ENCODE measurements at regions not wholly inside any gene's neighbourhood (a gene's known extent, or its start where the extent isn't known, plus 50 kb on each side); places are given as distances from the start of the nearest gene placed in this dataset.
A peak's percentile ranks its signal among the peaks of the same experiment; 100 is the strongest.

DNA sequence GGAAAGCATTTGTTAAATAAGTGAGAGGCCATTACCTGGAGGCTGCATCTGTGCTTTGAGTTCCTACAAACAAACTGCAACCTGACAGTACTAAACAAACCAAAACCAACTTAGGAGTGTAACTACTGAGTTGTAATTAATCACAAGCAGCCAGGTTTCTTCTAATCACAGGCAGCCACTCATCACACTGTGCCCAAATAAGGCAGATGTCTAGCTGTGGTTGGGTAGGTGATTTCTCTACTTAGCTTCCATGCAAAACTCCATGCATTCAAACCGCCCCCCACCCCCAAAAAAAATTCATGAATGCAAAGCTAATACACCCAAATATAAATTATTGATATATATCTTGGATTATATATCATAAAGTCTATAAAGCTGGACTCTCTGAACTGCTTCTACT lies 461.1 kb downstream of the ARL4A start:
- no peak for DNase-seq (ENCODE audit: low spot score)

DNA sequence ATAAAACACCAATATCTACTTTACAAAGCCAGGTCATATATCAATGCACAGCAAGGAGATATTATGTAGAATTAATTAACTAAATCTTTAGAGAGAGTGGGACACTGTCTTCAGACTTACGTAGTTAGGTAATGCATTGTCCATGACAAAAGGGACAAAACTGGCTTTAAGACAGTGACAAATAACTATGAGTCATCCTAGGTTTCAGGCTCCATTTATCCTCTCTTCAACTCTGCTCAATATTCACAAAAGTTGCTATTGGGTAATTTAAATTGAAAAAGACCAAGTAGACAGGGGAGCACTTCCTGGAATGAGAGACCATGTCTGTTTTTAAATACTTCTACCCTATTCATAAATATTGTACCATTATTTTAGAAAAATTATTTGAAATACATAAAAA lies 464.5 kb downstream of the ARL4A start:
- DNase-seq (ENCODE audit: low spot score), result peak; percentile 4

DNA sequence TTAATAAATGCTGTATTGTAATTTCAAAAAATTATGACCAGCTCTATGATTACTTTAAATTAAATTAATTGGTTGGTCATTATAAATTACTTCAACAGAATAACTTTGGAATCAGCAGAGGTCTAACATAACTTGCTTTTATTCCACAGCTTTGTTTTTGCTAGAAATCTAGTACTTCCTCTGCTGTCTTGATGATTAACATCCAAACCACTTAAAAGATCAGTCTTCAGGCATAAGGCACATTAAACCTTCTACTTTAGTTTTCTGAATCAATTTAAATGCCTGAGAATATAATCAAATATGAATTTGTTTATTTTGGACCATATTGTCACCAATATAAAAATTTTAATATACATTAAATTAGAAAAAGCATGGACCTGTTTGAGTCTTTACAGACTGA lies 465.3 kb downstream of the ARL4A start:
- DNase-seq (ENCODE audit: low spot score), result no peak

DNA sequence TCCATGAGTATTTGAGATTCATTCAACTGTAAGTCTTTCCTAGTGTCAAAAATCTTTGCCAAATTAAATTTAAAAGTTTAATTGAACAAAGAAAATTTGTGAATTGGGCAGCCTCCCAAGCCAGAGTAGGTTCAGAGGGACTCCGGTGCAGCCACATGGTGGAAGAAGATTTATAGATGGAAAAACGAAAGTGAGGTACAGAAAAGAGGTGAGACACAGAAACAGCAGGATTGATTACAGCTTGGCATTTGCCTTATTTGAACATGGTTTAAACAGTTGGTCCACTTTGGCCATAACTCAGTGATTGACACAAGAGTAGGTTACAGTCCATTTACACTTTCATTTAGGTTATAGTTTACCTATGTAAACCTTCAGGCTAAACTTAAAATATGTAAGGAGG lies 465.8 kb downstream of the ARL4A start:
- no peak for DNase-seq (ENCODE audit: low spot score)

DNA sequence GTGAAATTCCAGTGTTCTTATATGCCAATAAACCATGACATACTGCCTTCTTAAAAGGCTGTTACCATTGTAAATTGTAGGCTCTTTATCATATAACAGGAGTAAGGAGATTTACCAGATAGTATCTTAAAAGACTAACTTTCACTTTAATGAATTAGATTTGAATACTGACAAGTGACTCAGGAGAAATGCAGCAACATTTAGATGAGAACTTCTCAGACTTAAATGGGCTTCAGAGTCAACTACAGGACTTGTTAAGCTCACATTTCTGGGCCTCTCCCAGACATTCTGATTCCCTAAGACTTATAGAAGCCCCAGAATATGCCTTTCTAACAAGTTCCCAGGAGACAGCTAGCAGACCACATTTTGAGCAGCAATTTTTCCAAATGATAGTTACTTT lies 466.3 kb downstream of the ARL4A start:
- no peak for DNase-seq (ENCODE audit: low spot score)

DNA sequence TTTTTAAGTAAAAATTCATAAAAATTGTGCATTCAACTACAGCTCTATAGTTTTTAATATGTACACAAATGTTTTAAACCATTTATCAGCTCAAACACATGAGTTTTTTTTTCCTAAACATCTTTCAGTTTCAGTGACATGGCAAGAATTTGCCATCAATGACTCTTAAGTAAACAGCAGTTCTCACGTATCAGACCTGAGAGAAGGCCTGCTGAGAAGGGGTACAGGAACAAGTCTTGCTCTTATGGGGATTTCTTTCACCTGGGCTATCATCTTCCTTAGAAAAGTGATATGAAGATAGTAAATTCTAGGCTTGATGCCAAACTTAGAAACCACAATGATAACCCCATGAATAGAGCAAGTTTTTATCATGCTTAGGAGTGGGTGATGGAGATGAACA lies 467.8 kb downstream of the ARL4A start:
- DNase-seq (ENCODE audit: low spot score), result no peak

DNA sequence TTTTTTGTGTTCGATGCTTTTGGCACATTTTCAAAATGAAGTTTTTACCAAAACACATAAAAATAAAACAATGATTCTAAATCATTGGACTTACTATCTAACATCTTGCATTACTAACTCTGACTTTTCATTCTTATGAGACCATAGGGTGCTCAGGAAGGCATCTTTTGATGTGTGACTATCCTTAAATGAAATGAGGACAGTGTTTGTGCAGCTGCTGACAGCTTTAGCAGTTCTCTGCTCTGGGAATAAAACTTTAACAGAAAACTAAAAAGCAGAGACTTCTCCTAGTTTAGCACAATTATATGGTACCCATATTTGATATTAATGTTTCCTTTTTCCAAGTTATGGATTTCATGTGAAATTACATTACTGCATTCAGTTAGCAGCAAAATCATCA lies 471.6 kb downstream of the ARL4A start:
- DNase-seq (ENCODE audit: low spot score), result no peak

DNA sequence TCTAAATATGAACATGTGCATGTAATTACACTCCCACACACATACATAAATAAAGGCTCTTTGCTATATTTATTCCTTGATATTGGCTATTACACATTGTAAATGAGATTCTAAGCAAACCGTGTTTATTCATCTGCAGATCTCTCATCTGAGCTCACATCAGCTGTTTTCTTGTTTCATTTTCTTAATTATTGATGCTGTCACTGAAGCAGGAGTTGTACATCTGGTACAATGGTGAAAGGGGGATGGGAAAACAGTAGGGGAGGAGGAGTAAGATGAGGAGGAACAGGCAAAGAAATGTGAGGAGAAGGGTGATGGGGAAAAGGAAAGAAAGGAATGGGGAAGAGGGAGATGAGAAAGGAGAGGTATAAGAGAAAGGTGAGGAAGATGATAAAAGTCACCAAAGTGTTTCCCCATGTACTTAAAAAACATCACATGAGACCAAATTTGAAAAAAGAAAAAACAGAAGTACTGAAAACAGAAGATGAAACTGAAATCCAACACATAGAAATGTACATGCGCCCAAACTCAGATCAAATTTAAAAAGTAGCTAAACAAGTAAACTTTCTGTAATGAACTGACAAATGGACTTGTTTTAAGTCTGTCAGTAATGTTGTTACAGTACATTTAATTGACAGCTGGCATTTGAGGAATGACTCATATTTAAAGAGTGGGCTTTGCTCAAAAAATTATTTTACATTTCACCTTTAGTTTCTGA lies 472.2 kb downstream of the ARL4A start:
- no peak for DNase-seq (ENCODE audit: low spot score)

DNA sequence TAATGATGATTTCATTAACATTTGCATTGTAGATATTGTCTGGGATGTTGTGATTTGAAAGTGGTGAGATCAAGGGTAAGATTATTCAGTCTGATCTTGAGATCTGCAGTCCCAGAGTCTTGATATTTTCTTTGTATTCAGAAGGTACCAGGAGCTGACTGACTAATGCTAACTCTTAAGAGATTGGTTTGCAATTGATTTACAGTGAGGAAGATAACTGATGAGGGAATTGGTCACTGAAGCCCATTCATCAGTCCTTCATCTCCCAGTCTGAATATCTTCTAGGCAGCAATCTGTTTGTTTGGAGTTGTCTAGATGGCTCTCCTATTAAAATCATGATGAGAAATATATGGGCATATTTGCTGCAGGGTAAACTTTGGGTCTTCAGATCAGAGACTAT lies 473.7 kb downstream of the ARL4A start:
- DNase-seq (ENCODE audit: low spot score), result no peak

DNA sequence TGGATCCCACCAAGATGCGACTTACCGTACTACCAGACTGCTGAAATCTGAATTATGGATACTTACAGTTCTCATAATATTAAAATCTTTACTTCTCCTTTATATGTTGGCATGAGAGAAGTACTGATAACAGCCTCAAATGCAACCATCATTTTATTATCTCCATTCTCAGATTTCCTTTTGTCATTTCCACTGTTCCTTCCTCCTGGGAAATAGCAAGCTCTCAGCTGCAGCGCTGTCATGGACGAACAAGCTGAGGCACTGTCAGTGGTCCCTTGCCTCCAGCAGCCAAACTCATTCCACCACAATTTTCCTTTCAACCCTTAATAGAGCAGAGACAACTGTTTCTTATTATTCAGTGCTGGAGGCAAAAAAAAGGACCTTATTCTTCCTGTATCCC lies 478.4 kb downstream of the ARL4A start:
- no peak for DNase-seq (ENCODE audit: low spot score)

DNA sequence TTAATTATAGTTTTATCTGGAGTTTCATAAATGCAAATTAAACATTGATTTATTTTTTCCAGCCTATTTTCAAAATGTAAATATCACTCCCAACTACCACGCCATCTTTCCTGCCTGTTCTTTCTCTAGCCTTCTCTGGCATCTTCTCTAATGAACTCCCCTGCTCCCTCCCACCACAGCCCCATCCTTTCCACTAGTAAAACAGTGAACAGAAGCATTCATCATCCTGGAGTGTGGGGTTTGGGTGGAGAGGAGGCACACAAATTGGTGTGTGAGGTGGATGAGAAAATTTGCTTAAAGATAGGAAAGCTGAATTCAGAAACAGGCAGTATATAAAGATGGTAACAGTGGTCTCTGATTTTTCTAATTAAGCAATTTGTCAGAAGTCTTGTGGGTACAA lies 479.4 kb downstream of the ARL4A start:
- DNase-seq (ENCODE audit: low spot score), result no peak

DNA sequence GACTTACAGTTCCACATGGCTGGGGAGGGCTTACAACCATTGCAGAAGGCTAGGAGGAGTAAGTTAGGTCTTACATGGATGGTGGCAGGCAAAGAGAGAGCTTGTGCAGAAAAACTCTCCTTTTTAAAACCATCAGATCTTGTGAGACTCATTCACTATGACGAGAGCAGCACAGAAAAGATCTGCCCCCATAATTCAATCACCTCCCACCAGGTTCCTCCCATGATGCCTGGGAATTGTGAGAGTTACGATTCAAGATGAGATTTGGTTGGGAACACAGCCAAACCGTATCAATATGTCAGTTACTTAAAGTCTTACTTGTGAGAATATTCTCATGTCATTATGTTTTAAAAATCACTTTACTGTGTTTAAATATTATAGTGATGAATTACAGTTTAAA lies 481.9 kb downstream of the ARL4A start:
- no peak for DNase-seq (ENCODE audit: low spot score)

DNA sequence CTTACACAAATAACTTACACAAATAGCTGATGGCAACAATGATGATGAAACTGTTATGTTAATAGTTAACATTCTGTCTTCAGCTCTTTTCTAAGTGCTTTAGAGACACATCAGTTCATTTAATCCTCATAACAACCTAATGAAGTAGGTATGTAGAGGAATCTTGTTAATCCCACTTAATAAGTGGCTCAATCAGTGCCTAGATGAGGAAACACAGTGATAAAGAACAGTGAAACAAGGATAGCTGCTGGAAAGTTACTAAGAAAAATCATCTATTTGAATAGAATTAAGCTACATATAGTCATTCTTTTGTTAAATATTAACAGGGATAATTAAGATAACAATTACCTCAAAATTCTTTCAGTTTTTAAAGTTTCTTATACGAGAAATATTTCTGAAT lies 487.6 kb downstream of the ARL4A start:
- DNase-seq (ENCODE audit: low spot score), result no peak

DNA sequence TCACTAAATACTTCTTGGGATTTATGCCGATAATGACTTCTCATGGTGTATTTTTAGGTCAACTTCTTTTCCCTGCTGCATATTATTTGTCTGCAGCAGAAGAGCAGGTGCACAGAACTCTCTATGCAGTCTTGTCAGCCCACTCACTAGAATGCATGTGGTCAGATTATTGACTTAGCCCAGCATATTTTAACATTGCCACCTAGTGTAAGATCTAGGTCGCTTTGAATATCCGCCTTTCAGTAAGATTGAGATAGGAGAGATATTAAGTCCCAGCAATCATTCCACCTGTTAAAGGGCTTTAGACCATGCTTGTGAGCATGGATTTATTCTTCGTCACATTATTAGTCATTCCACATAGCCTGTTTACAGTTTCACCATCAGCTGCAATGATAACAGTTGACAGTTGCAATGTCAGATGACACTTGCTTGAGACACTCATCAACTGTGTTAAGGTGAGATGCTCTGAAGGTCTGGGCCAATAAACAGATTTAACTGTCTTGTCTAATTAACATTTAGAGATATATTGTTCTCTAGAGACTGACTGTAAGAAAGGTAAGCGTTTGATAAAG lies 491.7 kb downstream of the ARL4A start:
- DNase-seq (ENCODE audit: low spot score), result peak; percentile 29

DNA sequence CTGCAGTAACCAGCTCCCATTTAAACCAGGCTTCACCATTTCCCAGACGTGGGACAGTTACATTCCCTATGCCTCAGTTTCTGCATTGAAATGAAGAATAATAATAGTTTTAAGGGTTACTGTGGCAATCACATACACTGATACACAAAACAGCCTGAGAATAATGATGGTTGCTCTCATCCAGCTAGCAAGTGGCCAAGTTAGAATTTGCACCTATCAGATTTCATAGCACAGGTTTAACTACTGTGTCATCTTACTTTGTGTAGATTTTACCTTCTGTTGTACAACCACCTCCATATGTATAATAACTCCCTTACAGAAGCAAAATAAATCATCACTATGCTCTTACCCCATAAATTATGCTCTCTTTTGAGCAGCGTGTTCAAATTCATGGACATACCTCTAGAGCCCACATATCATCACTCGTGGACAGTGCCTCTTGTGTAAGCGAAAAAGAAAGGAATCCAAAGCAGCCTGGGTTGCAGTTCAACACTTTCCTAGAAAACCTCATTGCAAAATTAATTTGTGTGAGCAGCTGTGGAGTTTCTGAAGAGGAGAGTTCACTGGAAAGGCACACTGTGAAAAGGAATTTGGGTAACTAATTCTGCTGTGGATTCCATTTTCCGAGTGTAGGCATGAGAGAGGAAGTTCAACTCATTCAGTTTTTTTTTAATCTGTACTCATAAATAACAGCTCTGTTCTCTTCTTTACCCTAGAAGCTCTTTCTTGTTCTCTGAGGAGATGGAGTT lies 492.5 kb downstream of the ARL4A start:
- DNase-seq (ENCODE audit: low spot score), result no peak

DNA sequence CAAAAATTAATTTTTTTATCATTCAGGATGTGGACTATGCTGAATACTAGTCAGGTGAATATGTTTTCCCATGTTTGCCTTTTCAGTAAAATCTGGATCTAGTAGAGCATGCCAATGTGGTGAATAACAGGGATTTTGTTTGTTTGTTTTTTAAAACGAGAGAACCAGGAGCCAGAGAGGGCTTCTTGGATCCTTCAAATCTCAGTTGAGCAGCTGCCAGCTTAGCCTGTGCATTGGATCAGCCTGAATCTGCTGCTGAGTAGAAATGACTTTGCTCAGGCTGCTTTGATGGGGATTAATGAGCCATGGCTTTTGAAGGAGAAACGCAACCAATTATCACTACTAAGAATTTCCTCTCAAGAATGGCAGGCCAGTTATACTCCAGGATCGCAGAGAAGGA lies 493.8 kb downstream of the ARL4A start:
- no peak for DNase-seq (ENCODE audit: low spot score)

DNA sequence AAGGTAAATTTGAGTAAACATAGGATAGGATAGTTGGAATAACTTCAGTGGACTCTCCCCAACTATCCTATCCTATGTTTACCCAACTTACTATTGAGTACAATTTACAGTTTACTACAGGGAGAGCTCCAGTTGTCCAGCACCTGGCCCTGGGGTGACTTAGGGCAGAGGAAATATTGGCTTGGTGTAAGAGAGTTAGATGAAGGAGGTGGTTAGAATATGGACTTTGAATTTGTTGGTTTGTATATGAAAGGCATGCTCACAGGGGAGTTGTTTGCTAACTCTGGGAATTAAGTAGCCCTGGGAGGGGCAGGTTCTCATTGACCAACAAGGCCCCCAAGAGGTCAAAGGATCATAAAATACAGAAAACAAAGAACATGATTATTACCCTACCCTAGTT lies 497.7 kb downstream of the ARL4A start:
- DNase-seq (ENCODE audit: low spot score), result no peak

DNA sequence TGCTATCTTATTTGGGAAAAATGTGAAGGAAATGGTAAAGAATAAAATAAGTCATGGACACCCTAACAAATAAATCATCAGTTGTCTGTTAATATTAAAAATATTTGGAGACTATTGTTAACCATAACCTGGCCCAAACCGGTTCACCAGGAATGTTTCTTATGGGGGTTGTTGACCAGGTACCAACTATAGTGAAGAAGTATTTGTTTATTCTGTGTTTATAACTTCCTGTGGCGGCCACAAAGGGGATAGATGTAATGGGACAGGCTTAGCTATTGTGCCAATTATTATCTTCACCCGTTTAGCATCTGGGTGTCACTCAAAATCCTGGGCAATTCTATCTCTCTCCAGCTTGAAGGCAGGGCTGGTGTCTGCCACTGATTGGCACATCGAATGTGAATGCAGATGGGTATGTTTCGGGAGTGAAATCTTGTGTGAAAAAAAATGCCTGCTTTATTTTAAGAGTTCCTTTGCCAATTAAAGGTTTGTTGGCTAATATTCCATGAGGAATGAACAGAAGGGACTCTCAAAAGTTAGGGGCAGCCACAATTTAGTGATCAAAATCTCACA lies 500.9 kb downstream of the ARL4A start:
- DNase-seq (ENCODE audit: low spot score), result no peak

DNA sequence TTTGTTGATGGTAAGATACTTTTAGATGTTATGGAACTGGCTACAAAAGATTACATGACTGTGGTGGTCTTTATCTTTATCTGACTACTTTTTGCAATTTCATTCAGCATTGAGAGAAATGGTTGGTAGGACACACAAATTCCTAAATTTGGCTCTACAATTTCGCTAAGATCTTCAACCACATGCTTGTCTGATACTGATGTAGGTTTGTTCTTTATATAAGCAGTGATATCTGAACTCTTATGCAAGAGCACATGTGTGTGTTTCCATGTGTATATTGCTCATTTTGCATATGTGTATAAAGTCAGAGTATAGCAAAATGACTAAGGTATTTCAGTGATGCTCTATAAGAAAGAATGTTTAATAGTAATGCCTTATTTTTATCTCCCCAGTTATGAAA lies 501.5 kb downstream of the ARL4A start:
- no peak for DNase-seq (ENCODE audit: low spot score)

DNA sequence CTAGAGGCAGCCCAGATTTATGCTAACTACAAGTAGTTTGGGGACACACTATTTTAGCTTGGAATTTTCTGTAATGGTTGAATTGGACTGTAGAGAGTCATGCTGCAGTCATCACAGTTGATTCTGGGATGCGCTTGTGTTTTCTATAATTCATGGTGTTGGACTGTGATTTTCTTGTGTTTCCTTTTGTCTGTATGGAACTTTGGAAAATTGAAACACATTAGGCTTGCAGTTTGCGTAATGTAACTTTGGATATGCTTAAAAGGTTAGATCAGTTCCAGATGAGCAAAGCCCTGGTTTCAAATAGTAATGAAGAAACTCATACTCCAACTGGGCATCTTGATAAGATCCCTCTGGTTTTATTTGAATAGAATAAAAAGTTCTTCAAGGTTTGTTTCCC lies 502.2 kb downstream of the ARL4A start:
- DNase-seq (ENCODE audit: low spot score), result no peak

DNA sequence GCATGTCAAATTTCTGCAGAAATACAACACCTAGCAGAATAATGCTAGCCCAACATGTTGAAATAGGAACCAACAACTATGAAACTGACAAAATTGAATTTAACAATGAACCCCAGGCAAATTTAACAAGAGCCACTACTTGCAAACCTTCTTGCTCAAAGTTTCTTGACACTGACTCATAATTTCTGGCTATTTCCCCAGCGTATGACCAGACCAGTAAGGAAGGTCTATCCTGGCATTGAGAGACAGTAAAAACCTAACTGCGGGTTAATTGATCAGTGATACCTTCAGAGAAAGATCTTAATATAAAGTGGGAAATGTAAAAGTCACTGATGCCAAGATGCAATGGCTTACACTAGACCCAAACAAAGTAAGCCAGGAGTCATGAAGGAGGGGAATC lies 510.1 kb downstream of the ARL4A start:
- DNase-seq (ENCODE audit: low spot score), result no peak

DNA sequence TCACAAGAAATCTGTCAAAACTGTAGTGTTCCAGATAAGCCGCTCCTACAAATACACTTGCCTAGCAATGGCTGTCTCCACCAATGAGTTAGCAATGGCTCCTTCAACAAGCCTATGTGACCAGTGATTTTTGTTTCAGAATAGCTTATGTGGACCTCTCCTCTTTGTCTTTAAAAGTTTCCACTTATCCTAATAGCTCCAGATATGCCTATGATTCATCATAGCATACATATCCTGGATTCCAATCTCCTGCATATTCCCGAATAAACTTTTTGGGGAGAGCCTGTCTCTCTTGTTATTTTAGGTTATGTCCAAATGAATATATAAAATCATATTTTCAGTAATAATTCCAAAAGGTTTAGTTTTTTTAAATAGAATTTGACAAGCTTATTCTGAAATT lies 510.6 kb downstream of the ARL4A start:
- no peak for DNase-seq (ENCODE audit: low spot score)

DNA sequence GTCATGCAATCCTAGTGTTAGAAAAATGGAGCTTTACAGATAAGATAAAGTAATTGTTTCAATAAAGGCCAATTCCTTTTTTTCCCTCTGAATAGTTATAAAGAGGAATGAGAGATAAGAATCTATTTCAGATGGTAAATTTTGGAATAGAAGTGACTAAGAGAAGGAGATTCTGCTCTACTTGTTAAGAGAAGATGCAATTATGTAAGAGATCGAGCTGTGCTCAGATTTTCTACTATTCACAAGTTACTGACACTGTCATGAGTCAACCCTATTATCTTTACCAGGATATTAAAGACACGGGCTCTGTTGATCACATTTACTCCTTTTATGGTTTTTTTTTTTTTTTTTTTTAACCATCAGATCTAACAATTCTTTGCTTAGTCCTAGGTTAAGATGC lies 511.3 kb downstream of the ARL4A start:
- no peak for DNase-seq (ENCODE audit: low spot score)
